ENCODE measurements at regions not wholly inside any gene's neighbourhood (a gene's known extent, or its start where the extent isn't known, plus 50 kb on each side); places are given as distances from the start of the nearest gene placed in this dataset.

DNA sequence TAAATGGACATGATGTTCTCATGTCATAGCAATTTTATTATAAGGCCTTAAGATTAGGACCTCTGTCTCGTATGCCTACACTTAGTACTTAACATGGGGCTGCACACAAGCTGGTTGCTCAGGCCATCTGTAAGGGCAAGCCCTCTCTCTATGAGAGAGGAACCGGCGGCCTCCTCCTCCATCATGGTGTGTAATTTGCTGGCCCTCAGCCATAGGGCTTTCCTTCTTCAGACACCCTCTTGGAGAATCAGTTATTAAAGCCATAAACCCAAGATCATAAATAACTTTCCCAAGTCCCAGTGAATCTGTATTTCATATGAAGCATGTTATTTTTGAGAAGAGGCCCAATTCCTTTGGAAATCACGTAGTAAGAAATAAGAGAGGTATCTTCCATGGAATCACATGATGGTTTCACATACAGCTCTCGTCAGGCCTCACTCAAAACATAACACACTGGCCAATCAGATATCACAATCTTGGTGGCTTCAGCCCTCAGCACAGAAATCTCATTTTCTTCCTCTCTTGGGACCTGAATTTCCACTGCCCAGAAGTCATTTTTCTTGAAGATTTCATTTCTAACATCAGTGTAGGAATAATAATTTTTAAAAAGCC is 92.6 kb downstream of the RDH14 start:
- no peak for DNase-seq (ENCODE audit: low read depth)

DNA sequence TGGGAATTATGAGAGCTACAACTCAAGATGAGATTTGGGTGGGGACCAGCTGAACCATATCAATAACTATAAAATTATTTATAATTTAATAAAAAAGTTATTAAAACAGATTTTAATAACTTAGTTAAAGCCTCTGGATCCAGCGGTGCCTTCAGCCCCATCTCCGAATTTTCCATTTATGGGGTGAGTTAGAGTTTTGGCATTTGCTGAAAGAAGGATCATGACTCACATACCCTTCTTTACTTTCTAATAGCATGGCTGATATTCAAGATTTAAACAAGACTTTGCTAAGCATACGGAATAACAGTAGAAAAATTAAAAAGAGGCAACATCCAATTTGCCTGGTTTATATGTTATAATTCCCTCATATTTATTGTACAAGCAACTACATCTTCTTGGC is 94.5 kb downstream of the RDH14 start:
- DNase-seq (ENCODE audit: low read depth), result no peak

DNA sequence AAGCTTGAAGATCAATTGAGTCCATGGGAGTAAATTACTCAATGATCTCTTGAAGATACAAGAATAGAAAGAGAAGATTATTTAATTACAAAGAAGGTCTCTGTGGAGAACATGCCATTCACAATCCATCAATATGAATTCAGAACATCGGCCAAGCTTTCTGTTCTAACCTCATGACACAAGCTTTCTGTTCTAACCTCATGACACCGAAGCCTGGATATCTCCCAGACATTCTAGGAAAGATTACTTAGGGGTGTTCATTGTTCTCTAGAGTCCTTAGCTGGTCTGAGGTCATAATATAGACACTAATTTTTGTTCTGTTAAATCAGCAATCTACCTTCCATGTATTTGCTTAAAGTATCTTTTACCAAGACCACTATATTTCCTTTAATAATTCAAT is 95.5 kb downstream of the RDH14 start:
- DNase-seq (ENCODE audit: low read depth), result no peak

DNA sequence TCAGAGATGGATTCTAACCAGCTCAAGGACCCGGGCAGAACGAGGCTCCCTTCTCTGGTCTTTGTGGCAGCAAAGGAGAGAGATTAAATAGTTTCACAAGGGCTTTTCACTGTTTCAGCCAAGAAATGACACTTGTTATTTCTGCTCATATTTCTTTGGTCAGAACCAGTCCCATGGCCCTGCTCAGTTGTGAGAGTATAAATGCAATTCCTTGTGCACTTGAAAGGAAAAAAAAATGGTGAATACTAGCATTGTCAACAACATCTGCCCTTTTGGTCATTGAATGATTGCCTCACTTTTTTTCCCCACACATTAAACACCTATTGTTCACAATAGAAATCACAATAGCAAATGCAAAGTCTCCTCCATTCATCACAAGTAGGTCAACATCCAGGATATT is 104.4 kb downstream of the RDH14 start:
- DNase-seq (ENCODE audit: low read depth), result no peak

DNA sequence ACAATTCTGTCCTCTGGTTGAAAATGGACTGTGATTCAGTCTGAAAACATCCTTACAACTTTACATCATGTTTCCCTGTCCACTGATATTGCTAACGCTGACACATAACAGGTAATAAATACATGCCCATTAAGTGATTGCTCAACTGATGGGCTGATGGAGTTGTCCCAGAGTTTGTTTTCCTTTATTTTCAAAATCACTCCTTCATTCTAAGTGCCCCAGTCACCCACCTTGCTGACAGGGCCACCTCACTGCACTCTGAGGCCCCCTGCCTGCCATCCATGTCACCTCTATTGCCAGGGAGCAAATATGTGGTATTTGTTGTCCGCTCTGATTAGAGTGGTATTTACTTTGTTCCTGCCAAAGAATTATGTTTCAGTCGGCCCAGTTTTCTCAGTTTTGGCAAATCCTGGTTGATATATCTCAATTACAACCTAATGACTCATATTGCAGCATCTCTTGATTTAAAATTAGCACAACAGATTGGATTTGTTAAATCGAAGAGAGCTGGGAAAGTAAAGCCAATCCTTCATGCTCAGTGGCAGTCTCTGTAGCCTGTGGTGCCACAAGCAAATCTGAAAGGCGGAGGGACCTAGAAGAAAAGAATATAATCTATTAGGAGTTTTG is 105.1 kb downstream of the RDH14 start:
- DNase-seq (ENCODE audit: low read depth), result no peak

DNA sequence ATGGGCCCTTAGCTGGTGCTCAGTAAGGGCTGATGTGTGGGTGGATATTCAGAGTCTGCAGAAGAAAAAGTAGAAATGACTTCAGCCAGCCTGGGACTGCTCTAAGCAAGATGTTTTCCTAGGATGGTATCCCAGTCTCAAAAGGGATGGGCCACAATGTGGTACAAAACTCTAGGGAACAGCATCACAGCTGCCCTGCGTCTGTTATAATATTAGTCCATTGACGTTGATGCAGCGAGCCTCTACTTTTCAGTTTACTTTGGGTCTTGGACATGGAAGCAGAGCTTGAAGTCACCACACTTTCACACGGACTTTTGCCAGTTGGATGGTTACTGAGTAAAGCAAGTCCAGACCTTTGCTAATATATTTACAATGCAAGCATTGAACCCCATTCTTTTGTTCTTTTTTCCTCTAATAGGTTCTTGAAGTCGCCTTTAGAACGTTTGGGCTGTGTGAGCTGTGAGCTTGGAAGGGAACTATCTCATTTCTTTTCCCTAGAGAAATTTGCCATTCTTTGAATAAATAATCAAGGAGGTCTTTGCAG is 105.7 kb downstream of the RDH14 start:
- no peak for DNase-seq (ENCODE audit: low read depth)

DNA sequence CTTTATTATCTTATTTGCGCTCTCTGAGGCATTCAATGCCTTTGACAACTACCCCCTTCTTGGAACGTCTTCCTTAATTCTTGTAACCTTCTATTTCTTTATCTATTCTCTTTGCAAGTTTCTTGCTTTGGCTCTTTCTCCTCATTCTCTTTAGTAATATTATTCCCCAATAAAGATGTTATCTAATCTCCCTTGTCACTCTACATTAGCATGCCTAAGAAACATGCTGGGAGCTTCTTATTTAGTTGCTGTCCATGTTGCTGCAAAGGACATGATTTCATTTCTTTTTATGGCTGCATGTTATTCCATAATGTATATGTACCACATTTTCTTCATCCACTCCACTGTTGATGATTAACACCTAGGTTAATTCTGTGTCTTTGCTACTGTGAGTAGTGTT is 113.7 kb downstream of the RDH14 start:
- DNase-seq (ENCODE audit: low read depth), result no peak

DNA sequence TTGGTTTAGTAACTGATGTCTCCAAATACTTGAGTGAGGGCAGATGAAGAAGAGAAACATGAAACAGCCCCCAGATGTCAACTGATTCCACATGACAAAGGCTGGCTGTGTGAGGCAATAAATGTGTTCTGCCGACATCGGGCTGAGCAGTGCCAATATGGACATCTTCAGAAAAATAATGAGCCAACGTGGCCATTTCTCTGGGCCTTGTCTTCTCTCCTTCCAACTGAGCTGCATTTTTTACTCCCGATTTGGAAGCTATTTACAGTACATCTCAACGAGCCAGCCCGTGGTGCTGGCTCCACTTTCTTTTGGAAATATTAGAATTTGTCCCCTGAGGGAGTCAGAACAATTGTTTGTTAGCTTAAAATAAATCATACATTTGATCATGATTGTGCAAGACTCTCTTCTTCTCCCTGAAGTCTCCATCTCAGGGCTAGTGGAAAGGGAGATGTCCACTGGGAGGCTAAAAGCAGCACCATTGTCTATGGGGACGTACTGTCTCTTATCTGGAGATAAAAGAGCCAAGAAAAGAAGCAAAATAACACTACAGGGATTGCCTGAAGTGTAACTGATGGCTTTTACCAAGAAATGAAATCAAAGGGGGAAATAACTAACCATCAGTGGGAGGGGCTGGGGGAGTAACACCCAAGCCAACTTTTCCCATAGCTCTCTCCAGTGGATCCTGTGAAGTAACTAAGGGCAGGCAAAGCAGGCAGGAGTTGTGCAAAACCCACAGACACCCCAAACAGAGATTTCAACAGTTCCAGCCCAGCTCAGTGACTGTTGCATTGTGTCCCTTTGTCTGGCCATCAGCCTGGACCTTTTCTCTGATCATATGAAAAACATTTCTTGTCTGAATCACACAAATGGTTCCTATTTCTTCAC is 114.8 kb downstream of the RDH14 start:
- no peak for DNase-seq (ENCODE audit: low read depth)

DNA sequence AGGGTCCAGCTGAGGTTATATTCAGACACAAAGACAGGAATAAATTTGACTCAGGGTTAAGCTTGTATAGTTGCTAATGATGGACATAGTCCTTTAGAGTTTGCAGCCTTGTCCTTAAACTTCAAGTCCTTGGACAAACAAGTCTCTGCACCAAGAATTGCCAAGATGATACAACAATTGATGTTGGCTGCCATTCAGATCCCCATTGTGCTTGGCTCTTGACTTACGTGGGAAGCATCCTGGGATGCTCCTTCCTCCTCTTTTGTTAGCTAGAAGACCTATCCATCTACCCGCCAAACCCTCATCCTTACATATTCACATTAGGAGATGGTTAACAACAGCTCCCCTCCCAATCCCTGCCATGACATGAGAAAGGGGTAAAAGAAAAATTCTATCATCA is 115.6 kb downstream of the RDH14 start:
- DNase-seq (ENCODE audit: low read depth), result no peak

DNA sequence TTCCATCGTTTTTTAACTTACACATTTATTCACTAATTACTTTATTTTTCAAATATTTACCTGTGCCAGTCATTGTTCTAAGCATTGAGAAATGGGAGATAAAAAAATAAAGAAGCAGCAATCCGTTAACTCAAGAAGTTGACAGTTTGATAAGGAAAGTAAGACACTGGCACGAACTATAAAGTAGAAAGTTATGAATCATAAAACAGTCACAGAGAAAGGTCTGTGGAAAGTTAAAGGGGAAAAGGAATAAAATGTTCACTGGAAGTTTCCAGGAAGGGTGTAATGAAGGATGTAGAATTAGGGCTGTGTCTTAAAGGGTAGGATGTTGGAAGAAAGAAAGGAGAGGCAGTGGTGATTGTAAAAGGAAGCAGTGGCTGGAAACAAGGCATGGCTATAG is 118.9 kb downstream of the RDH14 start:
- DNase-seq (ENCODE audit: low read depth), result no peak

DNA sequence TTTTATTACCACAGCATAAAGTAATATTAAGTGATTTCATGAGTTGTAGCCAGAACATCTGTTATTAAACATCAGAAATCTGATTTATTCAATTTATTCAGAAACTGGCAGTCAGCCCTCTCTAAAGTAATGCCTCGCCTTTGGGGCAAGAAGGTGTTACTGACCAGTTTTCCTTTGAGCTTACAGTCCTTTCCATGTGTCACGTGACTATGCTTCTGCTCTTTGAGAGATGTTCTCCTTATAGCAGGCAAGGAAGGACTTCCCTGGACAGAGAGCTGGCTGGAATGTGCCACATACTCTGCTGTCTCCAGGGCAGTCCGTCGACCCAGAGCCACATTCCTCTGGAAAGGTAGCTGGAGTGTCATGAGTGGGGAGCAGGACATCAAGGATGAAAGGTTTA is 119.7 kb downstream of the RDH14 start:
- DNase-seq (ENCODE audit: low read depth), result no peak

DNA sequence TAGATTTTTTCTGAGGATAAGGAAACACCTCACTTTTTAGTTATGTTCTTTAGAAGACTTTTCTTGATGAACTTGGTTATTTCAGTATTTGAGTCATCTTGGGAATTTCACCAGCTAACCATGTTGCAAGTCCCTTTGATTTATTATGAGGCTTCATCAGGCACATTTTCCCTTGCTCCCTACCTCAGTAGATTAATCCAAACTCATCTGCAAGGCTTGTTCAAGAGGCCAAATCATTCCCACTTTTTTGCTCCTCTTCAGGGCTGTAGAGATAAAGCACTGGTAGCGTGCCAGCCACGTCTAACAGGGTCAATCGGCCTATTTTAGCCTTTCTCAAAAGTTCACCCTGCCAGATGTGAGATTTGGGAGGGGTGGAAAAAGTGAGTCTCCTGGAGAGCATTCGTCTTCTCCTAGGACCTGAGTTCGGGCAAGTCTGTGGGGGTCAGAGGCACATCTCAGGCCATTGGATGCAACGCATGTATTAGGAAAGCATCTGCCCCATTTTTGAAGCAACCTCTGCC is 120.3 kb downstream of the RDH14 start:
- DNase-seq (ENCODE audit: low read depth), result peak; percentile 10

DNA sequence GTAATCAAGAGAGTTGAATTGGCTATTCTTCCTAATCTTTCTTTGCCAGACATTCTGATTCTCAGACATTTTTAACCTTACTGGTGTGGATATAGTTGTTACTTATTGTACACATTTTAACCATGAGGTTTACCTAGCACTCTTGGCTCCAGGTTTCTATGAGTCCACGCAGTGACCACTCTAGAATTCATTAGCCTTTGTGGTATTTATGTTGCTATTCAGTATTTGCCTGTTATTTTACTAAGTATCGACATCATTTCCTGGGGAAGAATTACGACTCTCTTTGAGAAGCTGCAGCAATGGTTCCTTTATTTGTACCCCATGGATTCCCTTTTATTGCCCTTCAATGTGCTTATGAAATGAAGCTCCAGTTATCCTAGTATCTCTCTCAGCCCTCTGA is 120.7 kb downstream of the RDH14 start:
- no peak for DNase-seq (ENCODE audit: low read depth)

DNA sequence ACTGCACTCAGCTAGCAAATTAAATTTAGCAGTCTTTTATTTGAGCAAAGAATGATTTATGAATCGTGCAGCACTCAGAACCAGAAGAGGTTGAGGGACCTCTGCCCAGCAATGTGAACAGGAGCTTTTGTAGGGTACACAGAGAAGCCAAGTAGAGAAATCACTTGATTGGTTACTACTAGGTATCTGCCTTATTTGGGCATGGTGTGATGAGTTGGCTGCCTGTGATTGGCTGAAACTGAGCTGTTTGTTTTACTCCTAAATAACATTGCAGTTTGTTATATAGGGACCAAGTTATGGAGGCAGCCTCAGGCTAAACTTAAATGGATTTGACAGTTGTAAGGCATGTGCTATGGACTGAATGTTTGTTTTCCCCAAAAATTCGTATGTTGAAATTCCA is 122.5 kb downstream of the RDH14 start:
- no peak for DNase-seq (ENCODE audit: low read depth)

DNA sequence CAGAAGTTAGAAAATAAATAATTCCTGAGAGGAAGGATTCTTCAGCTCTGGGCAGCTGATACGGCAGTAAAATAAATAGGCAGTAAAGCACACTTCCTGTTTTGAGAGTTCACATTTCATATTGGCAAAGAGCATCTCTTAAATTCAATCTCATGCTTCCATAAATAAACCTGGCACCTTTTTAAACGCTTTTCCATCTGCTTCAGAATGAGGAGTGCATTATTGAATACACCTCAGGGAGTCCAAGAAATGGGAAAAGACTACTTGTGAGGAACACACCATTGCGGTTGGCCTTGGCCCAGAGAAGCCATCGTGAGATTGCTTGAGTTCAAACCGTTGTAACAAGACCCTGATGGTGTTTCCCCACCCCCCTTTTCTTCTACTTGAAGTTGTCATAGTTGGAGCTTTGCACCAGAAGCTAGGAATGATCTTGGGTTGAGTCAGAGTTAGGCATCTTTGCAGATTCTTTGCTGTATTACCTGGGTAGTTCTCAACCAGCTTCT is 123.9 kb downstream of the RDH14 start:
- no peak for DNase-seq (ENCODE audit: low read depth)

DNA sequence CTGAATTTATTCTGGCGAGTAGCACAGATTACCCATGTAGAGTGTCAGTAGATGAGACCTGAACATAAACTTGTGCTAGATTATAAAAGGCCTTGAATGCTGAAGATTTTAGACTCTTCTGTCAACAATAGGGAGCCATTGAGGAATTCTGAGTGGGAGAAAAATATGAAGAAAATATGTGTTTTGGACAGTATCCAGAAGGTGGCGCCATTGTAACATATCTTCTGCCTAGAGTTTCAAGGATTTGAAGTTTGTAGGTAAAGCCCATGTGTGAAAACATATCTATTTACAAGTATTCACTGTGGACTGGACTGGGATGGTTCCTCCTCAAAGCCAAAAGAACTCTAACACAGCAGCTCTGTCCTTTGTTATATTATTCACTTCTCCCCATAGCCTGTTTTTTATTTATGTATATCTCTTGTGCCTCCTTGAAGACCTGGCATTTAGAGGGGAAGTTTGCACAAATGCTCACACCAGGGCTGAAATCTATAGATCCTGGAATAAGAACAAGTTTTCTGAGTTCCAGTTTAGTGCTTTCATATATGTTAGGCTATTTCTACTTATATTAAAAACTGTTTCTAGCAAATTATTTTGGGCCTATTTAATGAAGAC is 124.9 kb downstream of the RDH14 start:
- peak; percentile 58 for DNase-seq (ENCODE audit: low read depth)

DNA sequence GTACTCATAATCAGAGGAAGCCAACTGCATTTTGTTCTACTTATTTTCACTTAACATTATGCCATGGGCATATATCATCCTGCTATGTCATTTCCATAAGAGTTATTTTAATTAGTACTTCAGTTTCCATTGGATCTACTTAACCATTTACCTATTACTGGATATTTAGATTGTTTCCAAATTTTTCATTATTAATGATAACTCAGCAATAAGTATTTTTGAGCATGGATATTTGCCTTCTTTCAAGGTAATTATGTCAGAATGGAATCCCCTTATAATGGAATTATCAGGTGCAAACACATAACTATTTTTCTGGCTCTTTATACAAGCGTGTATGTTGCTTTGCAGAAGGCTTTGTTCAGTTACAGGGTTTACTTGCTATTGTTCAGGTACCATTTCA is 126.6 kb downstream of the RDH14 start:
- DNase-seq (ENCODE audit: low read depth), result no peak

DNA sequence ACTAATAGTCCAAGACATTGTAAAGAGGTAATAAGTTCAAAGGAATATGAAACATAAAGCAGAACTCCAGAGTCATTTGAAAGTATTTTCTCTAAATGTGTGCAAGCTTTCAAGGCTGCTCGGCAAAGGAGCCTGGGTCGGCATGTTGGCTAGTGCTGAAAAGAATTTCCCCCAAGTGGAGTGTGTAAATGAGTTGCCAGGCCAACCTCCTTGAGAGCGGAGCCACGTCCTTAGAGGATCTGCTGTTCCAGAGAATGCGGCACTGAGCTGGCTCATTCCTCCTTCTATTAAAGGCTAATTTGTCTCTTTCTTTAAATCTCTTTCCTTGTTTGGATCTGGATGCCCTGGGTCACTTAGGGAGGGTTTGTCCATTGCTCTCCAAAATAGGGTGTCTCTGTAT is 127.5 kb downstream of the RDH14 start:
- DNase-seq (ENCODE audit: low read depth), result peak; percentile 15

DNA sequence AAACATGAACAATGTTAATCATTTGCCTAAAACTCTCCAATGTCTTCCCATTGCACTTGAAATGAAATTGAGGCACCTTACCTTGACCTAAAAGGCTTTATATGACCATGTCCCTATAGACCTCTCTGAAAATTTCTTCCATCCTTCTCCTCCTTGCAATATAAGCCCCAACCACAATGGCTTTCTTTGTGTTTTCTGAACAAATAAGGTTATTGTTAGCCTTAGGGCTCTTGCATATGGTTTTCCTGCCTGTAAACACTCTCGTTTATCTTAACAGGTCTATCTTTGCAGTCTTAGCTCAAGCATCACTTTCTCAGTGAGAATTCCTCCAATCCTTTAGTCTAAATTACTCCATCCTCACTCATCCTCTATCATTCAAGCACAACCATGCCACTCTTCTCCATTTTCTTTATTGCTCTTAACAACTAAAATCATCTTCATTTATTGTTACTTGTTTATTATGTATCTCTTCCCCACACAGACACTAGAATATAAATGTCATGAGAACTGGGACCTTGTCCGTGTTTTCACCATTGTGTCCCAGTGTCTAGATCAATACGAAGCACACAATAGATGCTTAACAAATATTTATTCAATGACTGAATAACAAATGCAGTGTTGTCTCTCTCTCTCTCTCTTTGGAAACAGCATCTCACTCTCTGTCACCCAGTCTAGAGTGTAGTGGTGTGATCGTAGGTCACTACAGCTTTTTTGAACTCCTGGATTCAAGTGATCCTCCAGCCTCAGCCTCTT is 129.3 kb downstream of the RDH14 start:
- no peak for DNase-seq (ENCODE audit: low read depth)

DNA sequence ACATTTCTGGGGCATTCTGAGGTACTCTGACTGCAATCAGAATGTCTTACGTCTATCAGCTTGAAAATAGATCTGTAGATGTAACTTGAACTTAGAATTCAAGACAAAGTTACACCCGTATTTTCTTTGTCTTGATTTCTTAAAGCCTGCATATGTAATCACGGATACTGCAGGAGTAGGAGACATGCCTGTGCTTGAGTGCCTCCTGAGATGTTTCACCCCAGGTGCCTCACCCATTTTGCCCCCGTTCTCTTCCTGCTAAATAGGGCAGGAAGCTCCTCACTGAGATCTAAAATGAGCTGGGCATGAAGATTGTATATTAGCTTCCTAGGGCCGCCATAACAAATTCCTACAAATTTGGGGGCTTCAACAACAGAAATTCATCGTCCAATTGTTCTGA is 131.9 kb downstream of the RDH14 start:
- no peak for DNase-seq (ENCODE audit: low read depth)

DNA sequence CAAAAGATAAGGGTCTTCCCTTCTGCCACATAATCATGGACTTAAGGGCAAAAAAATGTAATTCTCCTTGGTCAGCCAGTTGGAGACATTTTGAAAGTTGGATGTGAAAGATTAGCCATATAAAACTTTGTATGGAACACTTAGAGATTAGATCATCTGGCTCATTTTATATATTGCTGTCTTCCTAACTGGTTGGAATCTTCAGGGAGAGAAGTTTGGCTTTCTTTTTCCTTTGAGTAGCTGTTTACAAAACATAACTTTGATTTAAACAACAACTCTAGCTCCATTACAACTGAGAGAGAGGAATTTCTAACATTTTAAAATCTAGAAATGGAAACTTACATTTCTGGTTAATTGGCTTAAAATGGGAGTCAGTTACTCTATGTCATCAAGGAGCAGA is 132.7 kb downstream of the RDH14 start:
- no peak for DNase-seq (ENCODE audit: low read depth)

Measured in RPMI7951 (cell line).